Testis (tissue), 2 donors: ENCODE measurements at regions not wholly inside any gene's neighbourhood (a gene's known extent, or its start where the extent isn't known, plus 50 kb on each side); places are given as distances from the start of the nearest gene placed in this dataset.

Experiments
- DNase-seq: peaks from one replicate; pipeline ENCODE4 v3.0.0-alpha.2; 2019
- H3K27ac ChIP-seq, 2 donors: fragments of 200-600 bp; sonication (generic); one replicate each; pipeline ENCODE4 v1.5.1; 2019
- H3K27me3 ChIP-seq: fragments of 200-600 bp; sonication (generic); one replicate; pipeline ENCODE4 v1.5.1; 2019
- H3K36me3 ChIP-seq: fragments of 200-600 bp; sonication (generic); one replicate; pipeline ENCODE4 v1.5.1; 2017; ENCODE audit warnings: low read depth; ENCODE audit errors: missing control alignments
- H3K4me1 ChIP-seq: fragments of 200-600 bp; sonication (generic); one replicate; pipeline ENCODE4 v1.5.1; 2019
- H3K4me3 ChIP-seq, 2 donors: fragments of 200-600 bp; sonication (generic); one replicate each; pipeline ENCODE4 v1.5.1; 2017 to 2019
- H3K9me3 ChIP-seq: fragments of 200-600 bp; sonication (generic); one replicate; pipeline ENCODE4 v1.5.1; 2017
- CTCF ChIP-seq, 3 experiments: fragments of 450-650 bp in 2 of 3; fragments of 200-600 bp in 1 of 3; sonication (generic) in 1 of 3; IDR thresholded peaks; one replicate each; pipeline ENCODE4 v1.5.1; 2016 to 2019; ENCODE audit warnings: antibody characterized with exemption in 3 of 3, mild to moderate bottlenecking in 2 of 3, moderate library complexity in 1 of 3
- POLR2A ChIP-seq: fragments of 450-650 bp; IDR thresholded peaks from one replicate; pipeline ENCODE4 v1.6.1; 2017; ENCODE audit warnings: antibody characterized with exemption, mild to moderate bottlenecking, moderate library complexity
- WGBS, 2 donors: methylation state at CpG; one replicate each; pipeline ENCODE4 v1.1.5; 2018; 5-methylcytosine and 5-hydroxymethylcytosine counted together
- intact Hi-C: fragments of 100-400 bp; cut with DNase I; formaldehyde crosslinking; loops from one replicate; pipeline ENCODE4 v1.15.1; 2023; ENCODE audit warnings: low total_unique reads

DNA sequence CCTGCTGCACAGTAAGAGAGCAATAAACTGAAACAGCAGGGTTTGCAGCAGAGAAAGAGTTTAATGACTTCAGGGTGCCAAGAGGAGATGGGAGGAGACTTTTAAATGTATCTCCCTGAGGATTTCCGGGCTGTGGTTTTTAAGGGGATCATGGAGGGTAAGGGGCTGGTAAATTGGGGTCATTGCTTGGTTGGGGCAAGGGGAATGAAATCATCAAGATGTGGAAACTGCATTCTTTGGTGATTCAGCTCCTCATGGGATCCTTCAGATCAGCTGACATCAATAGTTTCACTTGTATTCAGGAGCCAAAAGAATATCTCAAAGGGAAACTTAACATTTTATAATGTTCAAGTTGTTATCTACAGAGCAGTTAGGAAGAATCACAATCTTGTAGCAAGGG lies 174.3 kb upstream of the ANXA10 start:
- H3K27me3 ChIP-seq, result no peaks in the 10 kb centered on the region
- no peaks in the 10 kb centered on the region for H3K4me1 ChIP-seq
- DNase-seq, result no peak
- intact Hi-C loops, result no loop called here
- no peak for TF ChIP-seq POLR2A
- no peak for TF ChIP-seq CTCF (IDR thresholded peaks at IDR 0.05)
- no peak overlapping the region for H3K27ac ChIP-seq
- 85 to 90% methylated on average over 1 of the region's 1 CpG for WGBS, 2 donors
- H3K4me3 ChIP-seq, result no peak overlapping the region
- H3K9me3 ChIP-seq, result no peaks in the 10 kb centered on the region
- no peaks in the 10 kb centered on the region for H3K36me3 ChIP-seq

GRCh38 chr4:167930166-167930565 lies 162.2 kb upstream of the ANXA10 start:
- intact Hi-C loops, result no loop called here
- H3K9me3 ChIP-seq, result no peaks in the 10 kb centered on the region
- 100% methylated on average over 1 of the region's 1 CpG for WGBS, 2 donors

GRCh38 chr4:167934216-167934615 lies 158.1 kb upstream of the ANXA10 start:
- no peaks in the 10 kb centered on the region for H3K27me3 ChIP-seq
- no peaks in the 10 kb centered on the region for H3K9me3 ChIP-seq
- H3K36me3 ChIP-seq, result no peaks in the 10 kb centered on the region
- TF ChIP-seq POLR2A, result no peak
- TF ChIP-seq CTCF (IDR thresholded peaks at IDR 0.05), result no peak
- H3K4me3 ChIP-seq, result no peak overlapping the region
- DNase-seq, result no peak
- H3K27ac ChIP-seq, result no peak overlapping the region
- WGBS, 2 donors, result 77 to 80% methylated on average over 4 of the region's 4 CpGs
- no peaks in the 10 kb centered on the region for H3K4me1 ChIP-seq
- intact Hi-C loops, result no loop called here

More at GRCh38 chr4:167930166-167930565, 162.2 kb upstream of the ANXA10 start:
- H3K27me3 ChIP-seq, result no peaks in the 10 kb centered on the region
- no peak for DNase-seq
- no peaks in the 10 kb centered on the region for H3K36me3 ChIP-seq
- H3K4me1 ChIP-seq, result no peaks in the 10 kb centered on the region
- no peak overlapping the region for H3K27ac ChIP-seq
- no peak overlapping the region for H3K4me3 ChIP-seq
- TF ChIP-seq POLR2A (no peak), CTCF (IDR thresholded peaks at IDR 0.05) (no peak)

GRCh38 chr4:167939863-167940616 lies 152.3 kb upstream of the ANXA10 start:
- Histone ChIP-seq H3K36me3 (no peaks in the 10 kb centered on the region), H3K27ac (no peak overlapping the region), H3K4me3 (no peak overlapping the region), H3K9me3 (no peaks in the 10 kb centered on the region), H3K4me1 (no peaks in the 10 kb centered on the region), H3K27me3 (no peaks in the 10 kb centered on the region)
- 57 to 59% methylated on average over 10 of the region's 10 CpGs for WGBS, 2 donors
- intact Hi-C loops, result no loop called here
- no peak for TF ChIP-seq CTCF (IDR thresholded peaks at IDR 0.05)
- TF ChIP-seq POLR2A, result no peak
- DNase-seq, result no peak
